ENCODE measurements at regions not wholly inside any gene's neighbourhood (a gene's known extent, or its start where the extent isn't known, plus 50 kb on each side); places are given as distances from the start of the nearest gene placed in this dataset.

DNA sequence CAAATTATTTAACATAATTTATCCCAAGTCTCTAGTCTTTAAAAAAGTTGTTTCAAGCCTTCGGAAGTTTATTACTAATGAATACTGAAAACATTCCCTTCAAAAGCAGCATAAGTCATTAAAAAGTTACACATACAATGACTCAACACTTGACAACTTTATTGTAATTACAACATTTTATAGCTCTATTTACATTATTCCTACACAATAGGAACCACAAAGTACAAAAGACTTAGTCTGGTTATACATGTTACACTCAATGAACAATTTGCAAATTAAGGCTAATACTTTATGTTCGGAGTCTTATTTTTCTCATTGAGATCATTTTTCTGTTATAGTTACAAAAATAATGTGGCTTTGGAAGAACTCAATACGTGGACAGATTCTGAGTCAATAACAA lies 114.4 kb upstream of the POF1B start:
- TF ChIP-seq POLR2A (IDR thresholded peaks at IDR 0.05; ENCODE audit: borderline replicate concordance, extremely low read depth, insufficient read depth, insufficient read length) (no peak), POLR2AphosphoS5 (IDR thresholded peaks at IDR 0.05; ENCODE audit: low read depth, low read length) (no peak), CEBPB (IDR thresholded peaks at IDR 0.05; ENCODE audit: low read depth) (no peak), ZNF274 (IDR thresholded peaks at IDR 0.05; ENCODE audit: low read depth, low read length) (no peak), EZH2 (IDR thresholded peaks at IDR 0.05) (no peak), EZH2phosphoT487 (IDR thresholded peaks at IDR 0.05; ENCODE audit: borderline replicate concordance) (no peak), EGR1 (IDR thresholded peaks at IDR 0.05; ENCODE audit: low read depth) (no peak), TCF7L2 (IDR thresholded peaks at IDR 0.05; ENCODE audit: borderline replicate concordance, extremely low read depth, insufficient read depth, insufficient read length) (no peak), RAD21 (IDR thresholded peaks at IDR 0.05; ENCODE audit: low read depth) (no peak), ELF1 (IDR thresholded peaks at IDR 0.05; ENCODE audit: borderline replicate concordance, low read depth) (no peak), ZFX (IDR thresholded peaks at IDR 0.05) (no peak)
- TF ChIP-seq, protein P1, sequence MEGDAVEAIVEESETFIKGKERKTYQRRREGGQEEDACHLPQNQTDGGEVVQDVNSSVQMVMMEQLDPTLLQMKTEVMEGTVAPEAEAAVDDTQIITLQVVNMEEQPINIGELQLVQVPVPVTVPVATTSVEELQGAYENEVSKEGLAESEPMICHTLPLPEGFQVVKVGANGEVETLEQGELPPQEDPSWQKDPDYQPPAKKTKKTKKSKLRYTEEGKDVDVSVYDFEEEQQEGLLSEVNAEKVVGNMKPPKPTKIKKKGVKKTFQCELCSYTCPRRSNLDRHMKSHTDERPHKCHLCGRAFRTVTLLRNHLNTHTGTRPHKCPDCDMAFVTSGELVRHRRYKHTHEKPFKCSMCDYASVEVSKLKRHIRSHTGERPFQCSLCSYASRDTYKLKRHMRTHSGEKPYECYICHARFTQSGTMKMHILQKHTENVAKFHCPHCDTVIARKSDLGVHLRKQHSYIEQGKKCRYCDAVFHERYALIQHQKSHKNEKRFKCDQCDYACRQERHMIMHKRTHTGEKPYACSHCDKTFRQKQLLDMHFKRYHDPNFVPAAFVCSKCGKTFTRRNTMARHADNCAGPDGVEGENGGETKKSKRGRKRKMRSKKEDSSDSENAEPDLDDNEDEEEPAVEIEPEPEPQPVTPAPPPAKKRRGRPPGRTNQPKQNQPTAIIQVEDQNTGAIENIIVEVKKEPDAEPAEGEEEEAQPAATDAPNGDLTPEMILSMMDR (IDR thresholded peaks at IDR 0.05 in 2 of 3, conservative IDR thresholded peaks at IDR 0.05 in 1 of 3; ENCODE audit: borderline replicate concordance in 1 of 3, insufficient read depth in 1 of 3, low read depth in 2 of 3, low read length in 2 of 3) = no peak
- TF ChIP-seq, protein P2, sequence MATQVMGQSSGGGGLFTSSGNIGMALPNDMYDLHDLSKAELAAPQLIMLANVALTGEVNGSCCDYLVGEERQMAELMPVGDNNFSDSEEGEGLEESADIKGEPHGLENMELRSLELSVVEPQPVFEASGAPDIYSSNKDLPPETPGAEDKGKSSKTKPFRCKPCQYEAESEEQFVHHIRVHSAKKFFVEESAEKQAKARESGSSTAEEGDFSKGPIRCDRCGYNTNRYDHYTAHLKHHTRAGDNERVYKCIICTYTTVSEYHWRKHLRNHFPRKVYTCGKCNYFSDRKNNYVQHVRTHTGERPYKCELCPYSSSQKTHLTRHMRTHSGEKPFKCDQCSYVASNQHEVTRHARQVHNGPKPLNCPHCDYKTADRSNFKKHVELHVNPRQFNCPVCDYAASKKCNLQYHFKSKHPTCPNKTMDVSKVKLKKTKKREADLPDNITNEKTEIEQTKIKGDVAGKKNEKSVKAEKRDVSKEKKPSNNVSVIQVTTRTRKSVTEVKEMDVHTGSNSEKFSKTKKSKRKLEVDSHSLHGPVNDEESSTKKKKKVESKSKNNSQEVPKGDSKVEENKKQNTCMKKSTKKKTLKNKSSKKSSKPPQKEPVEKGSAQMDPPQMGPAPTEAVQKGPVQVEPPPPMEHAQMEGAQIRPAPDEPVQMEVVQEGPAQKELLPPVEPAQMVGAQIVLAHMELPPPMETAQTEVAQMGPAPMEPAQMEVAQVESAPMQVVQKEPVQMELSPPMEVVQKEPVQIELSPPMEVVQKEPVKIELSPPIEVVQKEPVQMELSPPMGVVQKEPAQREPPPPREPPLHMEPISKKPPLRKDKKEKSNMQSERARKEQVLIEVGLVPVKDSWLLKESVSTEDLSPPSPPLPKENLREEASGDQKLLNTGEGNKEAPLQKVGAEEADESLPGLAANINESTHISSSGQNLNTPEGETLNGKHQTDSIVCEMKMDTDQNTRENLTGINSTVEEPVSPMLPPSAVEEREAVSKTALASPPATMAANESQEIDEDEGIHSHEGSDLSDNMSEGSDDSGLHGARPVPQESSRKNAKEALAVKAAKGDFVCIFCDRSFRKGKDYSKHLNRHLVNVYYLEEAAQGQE (IDR thresholded peaks at IDR 0.05; ENCODE audit: low read depth) = no peak
- TF ChIP-seq, protein P3, sequence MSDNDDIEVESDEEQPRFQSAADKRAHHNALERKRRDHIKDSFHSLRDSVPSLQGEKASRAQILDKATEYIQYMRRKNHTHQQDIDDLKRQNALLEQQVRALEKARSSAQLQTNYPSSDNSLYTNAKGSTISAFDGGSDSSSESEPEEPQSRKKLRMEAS (IDR thresholded peaks at IDR 0.05) = no peak
